Peyer's patch (tissue), 4 donors: ENCODE measurements at regions not wholly inside any gene's neighbourhood (a gene's known extent, or its start where the extent isn't known, plus 50 kb on each side); places are given as distances from the start of the nearest gene placed in this dataset.
A peak's percentile ranks its signal among the peaks of the same experiment; 100 is the strongest.

Experiments used
- DNase-seq, 3 donors: peaks; one replicate each; pipeline ENCODE4 v3.0.0-alpha.2; 2017 to 2019
- H3K27ac ChIP-seq, 4 donors: fragments of 200-600 bp; sonication (generic); one replicate each; pipeline ENCODE4 v1.5.1; 2016 to 2019
- H3K27me3 ChIP-seq, 2 donors: fragments of 200-600 bp; sonication (generic); one replicate each; pipeline ENCODE4 v1.5.1; 2019
- H3K36me3 ChIP-seq, 3 donors: fragments of 200-600 bp; sonication (generic); one replicate each; pipeline ENCODE4 v1.5.1; 2016 to 2019
- H3K4me1 ChIP-seq, 4 donors: fragments of 200-600 bp; sonication (generic); one replicate each; pipeline ENCODE4 v1.5.1; 2016 to 2019
- H3K4me3 ChIP-seq, 4 donors: fragments of 200-600 bp; sonication (generic); 1 replicate in 3 of 4; 2 replicates in 1 of 4; pipeline ENCODE4 v1.5.1; 2016 to 2019; ENCODE audit warnings: mild to moderate bottlenecking in 1 of 4
- H3K9me3 ChIP-seq, 4 donors: fragments of 200-600 bp; sonication (generic); one replicate each; pipeline ENCODE4 v1.5.1; 2016 to 2019; ENCODE audit warnings: mild to moderate bottlenecking in 1 of 4
- POLR2A ChIP-seq, 2 donors: fragments of 450-650 bp; IDR thresholded peaks; one replicate each; pipeline ENCODE4 v1.5.1; 2017; ENCODE audit warnings: antibody characterized with exemption in 2 of 2, mild to moderate bottlenecking in 2 of 2, moderate library complexity in 2 of 2
- TF ChIP-seq, protein P1 (sequence below), 6 experiments: fragments of 450-650 bp in 4 of 6; fragments of 200-600 bp in 2 of 6; sonication (generic) in 1 of 6; IDR thresholded peaks; one replicate each; pipeline ENCODE4 v1.5.1; 2017 to 2019; ENCODE audit warnings: antibody characterized with exemption in 6 of 6, mild to moderate bottlenecking in 3 of 6, moderate library complexity in 1 of 6

DNA sequence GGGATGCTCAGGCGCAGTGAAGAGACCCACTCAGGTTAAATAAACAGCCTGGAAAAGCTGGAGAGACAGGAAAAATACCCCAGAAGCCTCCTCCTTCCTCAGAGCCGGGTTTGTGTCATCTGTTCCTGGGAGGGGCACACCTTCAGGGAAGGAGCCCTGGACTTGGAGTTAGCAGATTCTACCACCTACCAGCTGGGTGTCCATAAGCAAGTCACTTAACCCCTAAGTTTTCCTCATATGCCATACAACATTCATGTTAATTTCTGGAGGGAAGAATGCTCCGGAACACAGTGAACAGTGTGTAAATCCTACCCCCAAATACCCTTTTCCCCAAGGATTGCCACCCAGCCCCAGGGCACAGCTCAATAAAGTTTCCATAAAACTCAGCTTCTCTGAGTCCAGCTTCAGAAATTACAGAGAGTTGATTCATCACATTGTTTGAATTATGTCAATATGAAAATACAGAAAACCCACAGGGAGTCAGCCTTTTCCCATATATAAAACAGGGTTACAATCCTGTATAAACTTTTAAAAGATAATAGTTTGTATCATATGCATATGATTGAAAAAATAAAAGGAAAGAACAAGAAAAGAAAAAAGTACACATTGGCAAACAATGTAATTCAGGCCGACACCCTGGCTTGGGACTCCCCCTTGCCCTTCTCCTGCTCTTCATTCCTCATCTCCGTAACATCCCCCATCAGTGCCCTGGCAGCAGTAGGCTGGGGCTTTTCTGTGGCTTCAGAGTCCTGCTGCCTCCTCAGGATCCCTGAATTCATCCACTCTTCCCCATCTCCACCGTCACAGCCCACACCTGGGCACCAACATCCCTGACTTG is 291.8 kb upstream of the USP24 start:
- DNase-seq = no peak
- H3K27me3 ChIP-seq = no peaks in the 10 kb centered on the region
- no peak overlapping the region for H3K27ac ChIP-seq
- peaks cover 0 to 14% (median 0%) of the 10 kb centered on the region in 4 donors for H3K4me1 ChIP-seq
- no peak for TF ChIP-seq POLR2A (IDR thresholded peaks at IDR 0.05)
- TF ChIP-seq, protein P1, sequence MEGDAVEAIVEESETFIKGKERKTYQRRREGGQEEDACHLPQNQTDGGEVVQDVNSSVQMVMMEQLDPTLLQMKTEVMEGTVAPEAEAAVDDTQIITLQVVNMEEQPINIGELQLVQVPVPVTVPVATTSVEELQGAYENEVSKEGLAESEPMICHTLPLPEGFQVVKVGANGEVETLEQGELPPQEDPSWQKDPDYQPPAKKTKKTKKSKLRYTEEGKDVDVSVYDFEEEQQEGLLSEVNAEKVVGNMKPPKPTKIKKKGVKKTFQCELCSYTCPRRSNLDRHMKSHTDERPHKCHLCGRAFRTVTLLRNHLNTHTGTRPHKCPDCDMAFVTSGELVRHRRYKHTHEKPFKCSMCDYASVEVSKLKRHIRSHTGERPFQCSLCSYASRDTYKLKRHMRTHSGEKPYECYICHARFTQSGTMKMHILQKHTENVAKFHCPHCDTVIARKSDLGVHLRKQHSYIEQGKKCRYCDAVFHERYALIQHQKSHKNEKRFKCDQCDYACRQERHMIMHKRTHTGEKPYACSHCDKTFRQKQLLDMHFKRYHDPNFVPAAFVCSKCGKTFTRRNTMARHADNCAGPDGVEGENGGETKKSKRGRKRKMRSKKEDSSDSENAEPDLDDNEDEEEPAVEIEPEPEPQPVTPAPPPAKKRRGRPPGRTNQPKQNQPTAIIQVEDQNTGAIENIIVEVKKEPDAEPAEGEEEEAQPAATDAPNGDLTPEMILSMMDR (IDR thresholded peaks at IDR 0.05) = no peak
- no peaks in the 10 kb centered on the region for H3K36me3 ChIP-seq
- H3K4me3 ChIP-seq = no peak overlapping the region
- no peaks in the 10 kb centered on the region for H3K9me3 ChIP-seq

- no peak overlapping the region for H3K27ac ChIP-seq
Measured at GRCh38 chr1:55505326-55505725, 290.2 kb upstream of the USP24 start.

GRCh38 chr1:55504306-55504731 is 289.2 kb upstream of the USP24 start:
- Histone ChIP-seq H3K27me3 (no peaks in the 10 kb centered on the region), H3K4me3 (no peak overlapping the region), H3K36me3 (no peaks in the 10 kb centered on the region), H3K9me3 (no peaks in the 10 kb centered on the region), H3K4me1 (peaks cover 0 to 14% (median 0%) of the 10 kb centered on the region in 4 donors), H3K27ac (peak overlapping the region in 2 of 4 donors; percentile 25 to 28)
- DNase-seq = peak in 1 of 3 donors; percentile 58
- TF ChIP-seq, protein P1 (IDR thresholded peaks at IDR 0.05) = no peak
- no peak for TF ChIP-seq POLR2A (IDR thresholded peaks at IDR 0.05)

More at GRCh38 chr1:55505326-55505725, 290.2 kb upstream of the USP24 start:
- no peak for TF ChIP-seq POLR2A (IDR thresholded peaks at IDR 0.05)
- TF ChIP-seq, protein P1 (IDR thresholded peaks at IDR 0.05) = no peak
- DNase-seq = no peak
- H3K27me3 ChIP-seq = no peaks in the 10 kb centered on the region
- H3K36me3 ChIP-seq = no peaks in the 10 kb centered on the region
- no peak overlapping the region for H3K4me3 ChIP-seq
- H3K4me1 ChIP-seq = peaks cover 0 to 14% (median 0%) of the 10 kb centered on the region in 4 donors
- H3K9me3 ChIP-seq = no peaks in the 10 kb centered on the region

- H3K27ac ChIP-seq = peak overlapping the region in 2 of 4 donors; percentile 25 to 28
Measured at GRCh38 chr1:55503663-55504305, 288.6 kb upstream of the USP24 start.

DNA sequence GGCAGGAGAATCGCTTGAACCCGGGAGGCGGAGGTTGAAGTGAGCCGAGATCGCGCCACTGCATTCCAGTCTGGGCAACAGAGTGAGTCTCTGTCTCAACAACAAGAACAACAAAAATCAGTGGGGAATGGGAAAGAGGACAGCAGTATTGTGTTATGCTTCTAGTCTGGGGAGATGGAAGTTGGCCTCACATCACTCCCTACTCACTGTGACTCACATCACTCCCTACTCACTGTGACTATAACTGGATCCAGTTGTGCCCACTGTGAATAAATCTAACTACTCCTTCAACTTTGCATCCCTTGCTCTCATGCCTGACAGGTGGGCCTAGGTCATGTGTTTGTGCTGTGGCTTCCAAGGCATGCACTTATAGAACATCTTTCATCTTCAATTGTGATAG is 285.4 kb upstream of the USP24 start:
- Histone ChIP-seq H3K36me3 (no peaks in the 10 kb centered on the region), H3K4me1 (peaks cover 0 to 14% (median 0%) of the 10 kb centered on the region in 4 donors), H3K4me3 (no peak overlapping the region), H3K9me3 (no peaks in the 10 kb centered on the region), H3K27me3 (no peaks in the 10 kb centered on the region), H3K27ac (no peak overlapping the region)
- TF ChIP-seq, protein P1 (IDR thresholded peaks at IDR 0.05) = no peak
- no peak for TF ChIP-seq POLR2A (IDR thresholded peaks at IDR 0.05)
- no peak for DNase-seq

More at GRCh38 chr1:55503663-55504305, 288.6 kb upstream of the USP24 start:
- Histone ChIP-seq H3K9me3 (no peaks in the 10 kb centered on the region), H3K4me1 (peaks cover 0 to 14% (median 0%) of the 10 kb centered on the region in 4 donors), H3K4me3 (no peak overlapping the region), H3K27me3 (no peaks in the 10 kb centered on the region), H3K36me3 (no peaks in the 10 kb centered on the region)
- DNase-seq = no peak
- TF ChIP-seq, protein P1 (IDR thresholded peaks at IDR 0.05) = no peak
- TF ChIP-seq POLR2A (IDR thresholded peaks at IDR 0.05) = no peak
